HUES48 (cell line): ENCODE measurements at regions not wholly inside any gene's neighbourhood (a gene's known extent, or its start where the extent isn't known, plus 50 kb on each side); places are given as distances from the start of the nearest gene placed in this dataset.
A peak's percentile ranks its signal among the peaks of the same experiment; 100 is the strongest.

Source experiments
- H3K27ac ChIP-seq: one replicate; pipeline ENCODE4 v1.7.0; 2013; ENCODE audit warnings: low read depth, low read length, inconsistent platforms
- H3K27me3 ChIP-seq: 2 replicates; pipeline ENCODE4 v1.6.1; 2013; ENCODE audit warnings: mild to moderate bottlenecking, low read length; ENCODE audit not compliant: control insufficient read depth, insufficient read depth
- H3K36me3 ChIP-seq: 2 replicates; pipeline ENCODE4 v1.6.1; 2013; ENCODE audit warnings: low read length; ENCODE audit not compliant: control insufficient read depth, insufficient read depth
- H3K4me1 ChIP-seq: 2 replicates; pipeline ENCODE4 v1.6.1; 2013; ENCODE audit warnings: mild to moderate bottlenecking, low read length; ENCODE audit not compliant: control insufficient read depth, insufficient read depth
- H3K4me3 ChIP-seq: 2 replicates; pipeline ENCODE4 v1.5.1; 2013; ENCODE audit warnings: mild to moderate bottlenecking, low read depth, low read length
- H3K9ac ChIP-seq: 2 replicates; pipeline ENCODE4 v1.6.1; 2013; ENCODE audit warnings: mild to moderate bottlenecking, low read depth, low read length, moderate library complexity
- H3K9me3 ChIP-seq: 2 replicates; pipeline ENCODE4 v1.6.1; 2013; ENCODE audit warnings: low read length; ENCODE audit not compliant: control insufficient read depth, insufficient read depth

- H3K27me3 ChIP-seq = no peaks in the 10 kb centered on the region
- no peaks in the 10 kb centered on the region for H3K9me3 ChIP-seq
- H3K36me3 ChIP-seq = no peaks in the 10 kb centered on the region
- H3K4me1 ChIP-seq = peaks cover 15% of the 10 kb centered on the region
- H3K27ac ChIP-seq = no peak overlapping the region
- H3K4me3 ChIP-seq = no peak overlapping the region
- H3K9ac ChIP-seq = no peak overlapping the region
Measured at GRCh38 chr9:570187-570586, 271.3 kb upstream of the DMRT1 start.

DNA sequence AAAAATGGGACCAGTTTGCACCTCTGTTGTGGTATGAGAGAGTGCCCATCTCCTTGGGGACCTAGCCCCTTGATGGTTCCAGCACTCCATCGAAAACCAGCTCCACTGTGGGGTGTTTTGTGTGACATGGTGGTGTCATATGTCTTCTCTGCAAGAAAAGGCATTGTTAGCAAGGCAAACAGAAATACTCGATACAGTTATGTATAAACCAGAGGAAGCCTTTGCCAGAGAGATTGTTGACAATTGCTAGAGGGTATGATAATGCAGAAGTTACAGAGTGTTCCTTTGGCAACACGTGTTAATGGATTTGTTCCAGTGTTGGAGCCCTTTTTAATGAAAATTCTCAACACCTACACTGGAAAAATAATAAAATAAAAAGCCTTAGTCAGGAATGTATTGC is 270.4 kb upstream of the DMRT1 start:
- peaks cover 15% of the 10 kb centered on the region for H3K4me1 ChIP-seq
- no peak overlapping the region for H3K9ac ChIP-seq
- H3K9me3 ChIP-seq = no peaks in the 10 kb centered on the region
- no peak overlapping the region for H3K4me3 ChIP-seq
- H3K36me3 ChIP-seq = no peaks in the 10 kb centered on the region
- no peak overlapping the region for H3K27ac ChIP-seq
- H3K27me3 ChIP-seq = no peaks in the 10 kb centered on the region

GRCh38 chr9:571741-572140 is 269.8 kb upstream of the DMRT1 start:
- Histone ChIP-seq H3K4me1 (peaks cover 15% of the 10 kb centered on the region), H3K27ac (no peak overlapping the region)

DNA sequence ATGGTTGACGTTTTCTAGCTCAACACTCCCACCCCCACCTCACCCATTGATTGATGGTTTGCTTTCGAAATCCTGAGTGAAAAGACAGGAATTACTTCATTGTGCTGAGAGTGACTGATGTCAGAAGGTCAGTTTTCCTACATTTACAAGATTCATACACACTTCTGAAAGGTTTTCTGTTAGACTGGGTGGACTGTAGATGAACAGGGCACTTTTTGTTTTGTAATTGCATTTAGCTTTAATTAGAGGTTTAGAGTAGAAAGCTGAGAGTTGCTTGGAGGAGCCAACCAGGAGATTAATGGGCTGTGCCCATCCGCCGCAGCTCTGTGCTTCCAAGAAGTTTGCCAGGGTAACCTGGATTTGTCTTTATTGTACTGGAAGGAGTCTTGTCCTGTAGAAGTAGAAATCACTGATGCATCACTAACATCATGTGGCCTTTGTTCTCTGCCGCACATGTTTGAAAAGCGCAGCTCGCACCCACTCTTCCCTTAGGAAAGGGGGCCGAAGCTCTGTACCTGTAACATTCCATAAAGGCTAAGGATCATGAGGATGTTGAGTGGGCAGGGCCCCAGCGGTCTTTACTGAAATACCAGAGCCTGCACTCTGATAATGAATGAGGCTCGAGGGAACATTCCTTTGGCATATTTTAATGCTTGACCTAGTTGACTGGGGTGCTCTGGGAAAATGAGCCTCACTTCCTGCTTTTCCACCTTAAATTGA is 267.6 kb upstream of the DMRT1 start:
- H3K4me1 ChIP-seq = peaks cover 15% of the 10 kb centered on the region
- H3K4me3 ChIP-seq = no peak overlapping the region
- no peaks in the 10 kb centered on the region for H3K27me3 ChIP-seq
- H3K36me3 ChIP-seq = no peaks in the 10 kb centered on the region
- no peak overlapping the region for H3K27ac ChIP-seq
- H3K9me3 ChIP-seq = no peaks in the 10 kb centered on the region
- no peak overlapping the region for H3K9ac ChIP-seq

More at GRCh38 chr9:571741-572140, 269.8 kb upstream of the DMRT1 start:
- no peak overlapping the region for H3K9ac ChIP-seq
- no peaks in the 10 kb centered on the region for H3K27me3 ChIP-seq
- no peak overlapping the region for H3K4me3 ChIP-seq
- no peaks in the 10 kb centered on the region for H3K36me3 ChIP-seq
- no peaks in the 10 kb centered on the region for H3K9me3 ChIP-seq

- H3K9ac ChIP-seq = no peak overlapping the region
- H3K27ac ChIP-seq = no peak overlapping the region
- no peaks in the 10 kb centered on the region for H3K27me3 ChIP-seq
- no peaks in the 10 kb centered on the region for H3K9me3 ChIP-seq
- H3K4me3 ChIP-seq = no peak overlapping the region
- H3K36me3 ChIP-seq = no peaks in the 10 kb centered on the region
- H3K4me1 ChIP-seq = peaks cover 15% of the 10 kb centered on the region
Measured at GRCh38 chr9:575139-575538, 266.4 kb upstream of the DMRT1 start.

DNA sequence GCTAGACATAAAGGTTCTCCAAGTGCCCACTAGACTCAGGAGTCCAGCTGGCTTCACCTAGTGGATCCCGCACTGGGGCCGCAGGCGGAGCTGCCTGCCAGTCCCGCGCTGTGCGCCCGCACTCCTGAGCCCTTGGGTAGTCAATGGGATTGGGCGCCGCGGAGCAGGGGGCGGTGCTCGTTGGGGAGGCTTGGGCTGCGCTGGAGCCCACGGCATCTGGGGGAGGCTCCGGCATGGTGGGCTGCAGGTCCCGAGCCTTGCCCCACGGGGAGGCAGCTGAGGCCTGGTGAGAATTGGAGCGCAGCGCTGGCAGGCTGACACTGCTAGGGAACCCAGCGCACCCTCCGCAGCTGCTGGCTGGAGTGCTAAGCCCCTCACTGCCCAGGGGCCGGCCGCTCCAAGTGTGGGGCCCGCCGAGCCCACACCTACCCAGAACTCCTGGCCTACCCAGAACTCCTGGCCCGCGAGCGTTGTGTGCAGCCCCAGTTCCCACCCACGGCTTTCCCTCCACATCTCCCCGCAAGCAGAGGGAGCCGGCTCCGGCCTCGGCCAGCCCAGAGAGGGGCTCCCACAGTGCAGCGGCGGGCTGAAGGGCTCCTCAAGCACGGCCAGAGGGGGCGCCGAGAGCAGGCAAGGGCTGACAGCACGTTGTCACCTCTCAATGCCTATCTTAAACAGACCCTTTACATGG is 260.7 kb upstream of the DMRT1 start:
- H3K27me3 ChIP-seq = no peaks in the 10 kb centered on the region
- H3K9me3 ChIP-seq = peaks cover 4% of the 10 kb centered on the region; the same call in 1 of the 2 replicates
- H3K27ac ChIP-seq = no peak overlapping the region
- no peaks in the 10 kb centered on the region for H3K36me3 ChIP-seq
- no peaks in the 10 kb centered on the region for H3K4me1 ChIP-seq
- H3K9ac ChIP-seq = no peak overlapping the region
- H3K4me3 ChIP-seq = no peak overlapping the region

DNA sequence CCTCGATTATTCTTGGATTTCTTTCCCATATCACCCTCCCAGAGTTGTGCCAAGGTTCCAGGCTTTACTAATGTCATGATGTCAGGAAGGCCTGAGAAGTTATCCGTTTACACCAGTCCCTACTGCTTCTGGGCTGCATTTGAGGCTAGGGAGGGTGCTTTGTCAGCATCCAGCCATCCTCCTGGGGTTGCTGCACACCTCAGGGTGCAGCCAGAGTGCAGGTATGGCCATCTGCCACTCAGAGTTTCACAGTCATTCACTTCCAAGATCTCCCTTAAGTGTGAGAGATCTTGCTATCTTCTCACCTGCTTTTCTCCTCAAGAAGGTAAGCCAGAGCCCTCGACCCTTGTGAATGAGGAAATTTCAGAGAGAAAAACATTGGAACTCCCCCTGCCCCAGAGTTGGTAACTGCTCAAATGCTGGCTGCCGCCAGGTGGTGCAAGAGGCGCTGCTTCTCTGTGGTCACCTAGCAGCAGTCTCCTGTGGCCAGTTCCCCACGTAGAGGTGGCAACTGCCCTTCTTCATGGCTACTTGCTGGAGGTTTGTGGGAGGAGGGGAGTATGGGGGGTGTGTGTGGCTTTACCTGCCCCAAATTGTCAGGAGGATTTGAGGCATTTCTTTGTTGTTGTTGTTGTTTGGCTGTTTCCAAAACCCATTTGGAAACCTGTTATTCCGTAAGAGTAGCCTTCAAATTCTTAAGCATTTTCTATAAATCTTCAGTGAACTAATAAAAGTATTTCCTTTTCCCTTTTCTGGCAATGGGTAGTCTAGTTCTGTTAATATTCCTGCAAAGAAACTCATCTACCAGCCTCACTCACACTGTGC is 259.6 kb upstream of the DMRT1 start:
- Histone ChIP-seq H3K4me1 (no peaks in the 10 kb centered on the region), H3K9ac (no peak overlapping the region), H3K36me3 (no peaks in the 10 kb centered on the region), H3K9me3 (peaks cover 4% of the 10 kb centered on the region; the same call in 1 of the 2 replicates), H3K27ac (no peak overlapping the region), H3K4me3 (no peak overlapping the region), H3K27me3 (no peaks in the 10 kb centered on the region)

DNA sequence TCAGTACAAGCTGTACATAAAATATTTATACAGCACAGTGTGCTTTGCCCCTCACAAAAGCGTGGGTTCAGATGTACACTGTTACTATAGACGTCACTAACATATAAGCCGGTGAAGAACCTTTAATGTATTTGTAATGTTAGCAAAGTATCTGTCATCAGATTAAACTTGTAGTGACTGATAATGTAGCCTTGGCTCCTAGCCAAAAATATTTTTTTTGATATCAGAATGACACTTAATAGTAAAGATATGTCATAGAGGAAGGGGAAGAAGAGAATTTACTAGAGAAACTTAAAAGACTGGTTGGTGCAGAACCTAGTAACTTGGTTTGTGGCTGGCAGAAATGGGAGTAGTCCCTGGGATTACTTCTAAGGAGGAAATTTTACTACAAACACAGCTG is 258.7 kb upstream of the DMRT1 start:
- peaks cover 4% of the 10 kb centered on the region; the same call in 1 of the 2 replicates for H3K9me3 ChIP-seq
- H3K9ac ChIP-seq = no peak overlapping the region
- H3K4me1 ChIP-seq = no peaks in the 10 kb centered on the region
- no peaks in the 10 kb centered on the region for H3K36me3 ChIP-seq
- H3K27me3 ChIP-seq = no peaks in the 10 kb centered on the region
- no peak overlapping the region for H3K27ac ChIP-seq
- H3K4me3 ChIP-seq = no peak overlapping the region

DNA sequence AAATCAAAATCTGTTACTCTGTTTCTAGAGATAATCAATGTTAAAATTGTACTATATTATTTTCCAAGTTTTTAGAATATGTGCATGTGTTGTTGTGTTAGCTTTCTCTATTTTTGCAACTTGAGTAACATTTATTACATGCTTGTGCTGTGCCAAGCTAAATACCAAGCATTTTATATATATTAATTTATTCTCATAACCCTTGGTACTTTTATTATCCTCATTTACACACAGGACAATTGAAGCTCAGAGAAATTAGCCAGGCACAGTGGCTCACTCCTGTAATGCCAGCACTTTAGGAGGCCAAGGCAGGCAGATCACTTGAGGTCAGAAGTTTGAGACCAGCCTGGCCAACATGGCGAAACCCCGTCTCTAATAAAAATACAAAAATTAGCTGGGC is 254.0 kb upstream of the DMRT1 start:
- Histone ChIP-seq H3K4me3 (no peak overlapping the region), H3K27ac (no peak overlapping the region), H3K36me3 (no peaks in the 10 kb centered on the region), H3K9me3 (no peaks in the 10 kb centered on the region), H3K4me1 (peaks cover 16% of the 10 kb centered on the region), H3K27me3 (no peaks in the 10 kb centered on the region), H3K9ac (no peak overlapping the region)

DNA sequence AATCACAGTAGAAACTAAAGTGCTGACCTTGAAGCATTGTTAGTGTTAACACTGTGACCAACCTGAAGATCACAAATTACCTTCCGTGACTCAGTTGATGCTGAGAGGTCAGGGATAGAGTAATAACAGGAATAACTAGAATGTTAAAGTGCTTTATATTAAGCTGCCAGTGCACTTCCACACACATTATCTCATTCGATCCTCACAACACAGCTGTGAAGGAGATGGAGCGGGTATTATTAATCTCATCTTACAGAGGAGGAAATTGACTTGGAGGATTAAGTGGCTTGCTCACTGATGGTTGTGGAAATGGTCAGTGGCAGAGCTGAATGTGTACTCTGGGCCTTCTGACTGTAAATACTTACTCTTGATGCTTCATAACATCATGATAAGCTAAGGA is 252.5 kb upstream of the DMRT1 start:
- Histone ChIP-seq H3K27ac (no peak overlapping the region), H3K4me1 (peaks cover 16% of the 10 kb centered on the region)

DNA sequence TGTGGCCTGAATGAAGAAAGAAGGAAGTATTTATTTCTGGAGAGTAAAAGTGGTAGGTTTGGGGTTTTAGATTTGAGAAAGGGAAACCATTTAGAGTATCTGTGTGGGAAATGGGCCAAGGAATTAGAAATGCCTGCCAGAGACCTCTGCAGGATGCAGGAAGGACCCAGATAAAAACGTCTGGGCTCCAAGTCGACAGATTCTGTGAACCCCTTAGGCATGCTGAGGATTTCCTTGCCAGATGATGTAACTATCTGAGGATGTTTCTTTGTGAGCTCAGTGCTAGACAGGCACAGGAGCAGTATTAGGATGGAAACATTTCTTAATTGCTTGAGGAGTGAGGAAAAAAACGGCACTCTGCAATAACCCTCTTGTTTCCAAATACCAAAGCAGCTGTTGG is 251.8 kb upstream of the DMRT1 start:
- no peak overlapping the region for H3K9ac ChIP-seq
- H3K9me3 ChIP-seq = no peaks in the 10 kb centered on the region
- no peak overlapping the region for H3K4me3 ChIP-seq
- H3K27me3 ChIP-seq = no peaks in the 10 kb centered on the region
- peaks cover 16% of the 10 kb centered on the region for H3K4me1 ChIP-seq
- no peaks in the 10 kb centered on the region for H3K36me3 ChIP-seq
- H3K27ac ChIP-seq = peak overlapping the region; percentile 23

More for the DNA sequence above, 252.5 kb upstream of the DMRT1 start:
- Histone ChIP-seq H3K9me3 (no peaks in the 10 kb centered on the region), H3K9ac (no peak overlapping the region), H3K36me3 (no peaks in the 10 kb centered on the region), H3K4me3 (no peak overlapping the region), H3K27me3 (no peaks in the 10 kb centered on the region)
